ENCODE measurements at regions not wholly inside any gene's neighbourhood (a gene's known extent, or its start where the extent isn't known, plus 50 kb on each side); places are given as distances from the start of the nearest gene placed in this dataset.

- no peak for DNase-seq
Observed at GRCh38 chr10:29096303-29096824, 192.5 kb upstream of the LYZL1 start.

- no peak for DNase-seq
Observed at GRCh38 chr10:29098423-29098822, 190.4 kb upstream of the LYZL1 start.

GRCh38 chr10:29099001-29099400 is 189.9 kb upstream of the LYZL1 start:
- no peak for DNase-seq

GRCh38 chr10:29099415-29099814 is 189.5 kb upstream of the LYZL1 start:
- DNase-seq: no peak

- DNase-seq: no peak
Observed at GRCh38 chr10:29100505-29100904, 188.4 kb upstream of the LYZL1 start.

GRCh38 chr10:29102233-29102632 is 186.6 kb upstream of the LYZL1 start:
- DNase-seq: no peak

GRCh38 chr10:29102636-29103035 is 186.2 kb upstream of the LYZL1 start:
- no peak for DNase-seq

- no peak for DNase-seq
Observed at GRCh38 chr10:29104661-29105399, 184.0 kb upstream of the LYZL1 start.

GRCh38 chr10:29105516-29106215 is 183.2 kb upstream of the LYZL1 start:
- no peak for DNase-seq

- no peak for DNase-seq
Observed at GRCh38 chr10:29106287-29106686, 182.6 kb upstream of the LYZL1 start.

GRCh38 chr10:29107866-29108498 is 180.9 kb upstream of the LYZL1 start:
- no peak for DNase-seq

GRCh38 chr10:29109707-29110571 is 178.9 kb upstream of the LYZL1 start:
- DNase-seq: no peak

GRCh38 chr10:29112827-29113615 is 175.8 kb upstream of the LYZL1 start:
- DNase-seq: no peak

GRCh38 chr10:29113616-29113945 is 175.3 kb upstream of the LYZL1 start:
- no peak for DNase-seq

GRCh38 chr10:29114141-29114540 is 174.7 kb upstream of the LYZL1 start:
- DNase-seq: no peak

- DNase-seq: no peak
Observed at GRCh38 chr10:29117781-29118180, 171.1 kb upstream of the LYZL1 start.

- DNase-seq: no peak
Observed at GRCh38 chr10:29119374-29119773, 169.5 kb upstream of the LYZL1 start.

- no peak for DNase-seq
Observed at GRCh38 chr10:29120216-29120615, 168.7 kb upstream of the LYZL1 start.

- no peak for DNase-seq
Observed at GRCh38 chr10:29124864-29125263, 164.0 kb upstream of the LYZL1 start.

GRCh38 chr10:29127037-29127700 is 161.7 kb upstream of the LYZL1 start:
- DNase-seq: no peak

- no peak for DNase-seq
Observed at GRCh38 chr10:29127731-29128130, 161.1 kb upstream of the LYZL1 start.
